ENCODE measurements at regions not wholly inside any gene's neighbourhood (a gene's known extent, or its start where the extent isn't known, plus 50 kb on each side); places are given as distances from the start of the nearest gene placed in this dataset.

DNA sequence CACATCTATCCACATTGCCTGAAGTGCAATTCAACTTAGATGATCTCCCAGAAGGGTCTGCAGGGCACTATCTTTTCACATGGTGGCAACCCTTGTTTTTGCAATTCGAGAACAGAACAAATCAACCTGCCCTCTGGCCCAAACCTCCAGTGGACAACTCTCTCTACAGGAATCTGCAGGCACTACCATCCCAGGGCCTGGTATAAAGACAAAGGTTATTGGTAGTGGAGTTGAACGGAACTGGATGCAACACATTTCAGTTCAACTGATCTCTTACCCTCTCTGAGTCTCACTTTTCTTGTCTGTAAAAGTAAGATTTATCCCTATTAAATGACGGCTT, 153.2 kb upstream of the EGFLAM start:
- TF ChIP-seq, protein P1, sequence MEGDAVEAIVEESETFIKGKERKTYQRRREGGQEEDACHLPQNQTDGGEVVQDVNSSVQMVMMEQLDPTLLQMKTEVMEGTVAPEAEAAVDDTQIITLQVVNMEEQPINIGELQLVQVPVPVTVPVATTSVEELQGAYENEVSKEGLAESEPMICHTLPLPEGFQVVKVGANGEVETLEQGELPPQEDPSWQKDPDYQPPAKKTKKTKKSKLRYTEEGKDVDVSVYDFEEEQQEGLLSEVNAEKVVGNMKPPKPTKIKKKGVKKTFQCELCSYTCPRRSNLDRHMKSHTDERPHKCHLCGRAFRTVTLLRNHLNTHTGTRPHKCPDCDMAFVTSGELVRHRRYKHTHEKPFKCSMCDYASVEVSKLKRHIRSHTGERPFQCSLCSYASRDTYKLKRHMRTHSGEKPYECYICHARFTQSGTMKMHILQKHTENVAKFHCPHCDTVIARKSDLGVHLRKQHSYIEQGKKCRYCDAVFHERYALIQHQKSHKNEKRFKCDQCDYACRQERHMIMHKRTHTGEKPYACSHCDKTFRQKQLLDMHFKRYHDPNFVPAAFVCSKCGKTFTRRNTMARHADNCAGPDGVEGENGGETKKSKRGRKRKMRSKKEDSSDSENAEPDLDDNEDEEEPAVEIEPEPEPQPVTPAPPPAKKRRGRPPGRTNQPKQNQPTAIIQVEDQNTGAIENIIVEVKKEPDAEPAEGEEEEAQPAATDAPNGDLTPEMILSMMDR (IDR thresholded peaks at IDR 0.05; ENCODE audit: insufficient read depth, low read length, severe bottlenecking) = no peak
- no peak overlapping the region for H3K4me3 ChIP-seq (ENCODE audit: low read depth, low read length)
- DNase-seq (ENCODE audit: low read depth) (no peak), FAIRE-seq (no peak)
- no peaks in the 10 kb centered on the region for H3K27me3 ChIP-seq (ENCODE audit: control insufficient read depth, insufficient read depth, low read length)
- no peaks in the 10 kb centered on the region for H3K36me3 ChIP-seq (ENCODE audit: control insufficient read depth, insufficient read depth, low read length)

DNA sequence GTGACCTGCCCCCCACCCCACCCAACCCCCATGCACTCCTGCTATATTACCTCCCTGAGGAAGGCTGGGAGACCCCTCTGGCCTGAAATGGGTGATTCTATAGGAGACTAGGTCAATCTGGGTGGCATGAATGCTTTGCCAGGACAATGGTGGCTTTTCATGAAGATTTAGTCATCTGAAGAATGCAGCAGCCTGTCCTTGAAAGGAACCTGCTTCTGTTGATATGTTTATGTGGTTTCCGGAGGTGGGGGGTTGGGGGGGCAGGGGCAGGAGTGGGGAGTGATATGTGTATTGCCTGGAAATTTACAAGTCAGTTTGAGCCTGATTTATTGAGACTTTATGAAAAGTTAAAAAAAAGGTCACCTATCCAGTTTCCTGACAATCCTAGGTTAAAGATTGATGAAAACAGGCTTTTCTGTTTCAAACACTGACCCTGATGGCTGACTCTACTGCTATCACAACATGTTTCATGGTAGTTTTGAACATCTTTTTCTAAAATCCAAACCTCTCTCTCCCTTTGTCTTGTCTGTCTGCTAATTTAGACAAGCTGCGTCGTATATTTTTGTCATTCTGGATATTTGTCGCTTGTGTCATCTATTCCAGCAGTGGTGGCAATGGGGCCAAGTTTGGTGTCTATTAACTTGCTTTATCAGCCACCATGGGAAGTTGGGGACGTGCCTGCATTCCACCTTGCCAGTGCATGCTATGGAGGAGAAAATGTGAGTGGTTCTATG, 153.7 kb upstream of the EGFLAM start:
- no peaks in the 10 kb centered on the region for H3K27me3 ChIP-seq (ENCODE audit: control insufficient read depth, insufficient read depth, low read length)
- TF ChIP-seq, protein P1 (IDR thresholded peaks at IDR 0.05; ENCODE audit: insufficient read depth, low read length, severe bottlenecking) = no peak

DNA sequence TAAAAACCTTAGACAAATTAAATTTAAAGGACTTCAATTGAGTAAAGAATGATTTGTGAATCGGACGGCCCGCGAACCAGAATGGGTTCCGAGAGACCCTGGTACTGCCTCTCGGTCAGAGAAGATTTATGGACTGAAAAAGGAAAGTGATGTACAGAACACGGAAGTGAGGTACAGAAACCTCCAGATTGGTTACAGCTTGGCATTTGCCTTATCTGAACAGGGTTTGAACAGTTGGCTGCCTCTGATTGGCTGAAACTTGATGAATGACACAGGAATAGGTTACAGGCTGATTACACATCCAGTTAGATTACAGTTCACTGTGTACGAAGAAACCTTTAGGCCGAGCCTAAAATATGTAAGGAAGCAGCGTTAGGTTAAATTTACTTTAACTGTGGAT, 156.5 kb upstream of the EGFLAM start:
- Histone ChIP-seq H3K36me3 (ENCODE audit: control insufficient read depth, insufficient read depth, low read length) (no peaks in the 10 kb centered on the region), H3K27me3 (ENCODE audit: control insufficient read depth, insufficient read depth, low read length) (no peaks in the 10 kb centered on the region), H3K4me3 (ENCODE audit: low read depth, low read length) (no peak overlapping the region)
- no peak for DNase-seq (ENCODE audit: low read depth)
- TF ChIP-seq, protein P1 (IDR thresholded peaks at IDR 0.05; ENCODE audit: insufficient read depth, low read length, severe bottlenecking) = no peak
- FAIRE-seq = no peak

More for the DNA sequence above, 153.7 kb upstream of the EGFLAM start:
- no peak overlapping the region for H3K4me3 ChIP-seq (ENCODE audit: low read depth, low read length)
- DNase-seq (ENCODE audit: low read depth) = no peak
- H3K36me3 ChIP-seq (ENCODE audit: control insufficient read depth, insufficient read depth, low read length) = no peaks in the 10 kb centered on the region
- no peak for FAIRE-seq

DNA sequence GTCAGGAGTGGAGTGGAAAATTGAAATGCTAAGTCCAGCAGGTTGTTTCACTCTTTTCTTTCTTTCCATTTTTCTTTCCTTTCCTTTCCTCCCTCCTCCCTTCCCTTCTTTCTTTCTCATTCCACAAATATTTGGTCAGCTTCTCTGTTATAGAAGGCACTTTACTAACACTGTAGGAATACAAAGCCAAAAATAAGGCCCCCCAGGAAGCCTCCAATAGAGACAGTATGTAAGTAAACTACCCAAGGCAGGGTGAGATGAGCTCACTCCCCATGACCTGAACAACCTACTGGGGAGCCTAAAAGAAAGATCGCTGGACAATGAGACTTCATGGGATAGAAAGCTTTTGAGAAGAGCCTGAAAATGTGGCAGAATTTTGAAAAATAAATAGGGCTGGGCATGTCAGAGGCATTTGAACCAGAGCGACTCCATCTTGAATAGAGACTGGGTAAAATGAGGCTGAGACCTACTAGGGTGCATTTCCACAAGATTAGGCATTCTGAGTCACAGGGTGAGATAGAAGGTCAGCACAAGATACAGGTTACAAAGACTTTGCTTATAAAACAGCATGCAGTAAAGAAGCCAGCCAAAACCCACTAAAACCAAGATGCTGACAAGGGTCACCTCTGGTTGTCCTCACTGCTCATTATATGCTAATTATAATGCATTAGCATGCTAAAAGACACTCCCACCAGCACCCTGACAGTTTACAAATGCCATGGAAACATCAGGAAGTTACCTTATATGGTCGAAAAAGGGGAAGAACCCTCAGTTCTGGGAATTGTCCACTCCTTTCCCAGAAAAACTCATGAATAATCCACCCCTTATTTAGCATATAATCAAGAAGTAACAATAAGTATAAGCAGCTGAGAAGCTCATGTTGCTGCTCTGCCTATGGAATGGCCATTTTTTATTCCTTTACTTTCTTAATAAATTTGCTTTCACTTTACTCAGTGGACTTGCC, 158.9 kb upstream of the EGFLAM start:
- TF ChIP-seq, protein P1 (IDR thresholded peaks at IDR 0.05; ENCODE audit: insufficient read depth, low read length, severe bottlenecking) = no peak
- no peak overlapping the region for H3K4me3 ChIP-seq (ENCODE audit: low read depth, low read length)
- H3K27me3 ChIP-seq (ENCODE audit: control insufficient read depth, insufficient read depth, low read length) = no peaks in the 10 kb centered on the region
- no peaks in the 10 kb centered on the region for H3K36me3 ChIP-seq (ENCODE audit: control insufficient read depth, insufficient read depth, low read length)
- no peak for DNase-seq (ENCODE audit: low read depth)
- FAIRE-seq = no peak

DNA sequence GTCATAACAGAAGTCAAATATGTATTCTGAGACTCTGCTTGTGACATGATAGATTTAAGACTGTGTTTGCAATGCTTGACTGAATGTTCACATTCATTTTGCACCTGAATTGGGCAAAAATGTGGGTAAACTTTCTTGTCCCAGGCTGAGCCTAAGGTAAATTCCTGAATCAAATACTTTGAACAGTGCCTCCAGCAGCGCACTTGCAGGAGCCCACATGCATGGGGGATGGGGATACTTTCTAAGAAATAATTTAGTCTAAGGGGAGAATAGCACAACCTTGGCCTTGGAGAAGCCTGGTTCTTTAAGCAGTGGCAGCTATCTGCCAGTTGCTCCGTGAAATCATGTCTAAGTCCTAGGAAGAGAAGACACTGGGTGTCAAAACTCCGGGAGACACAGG, 163.5 kb upstream of the EGFLAM start:
- H3K36me3 ChIP-seq (ENCODE audit: control insufficient read depth, insufficient read depth, low read length) = no peaks in the 10 kb centered on the region
- TF ChIP-seq, protein P1 (IDR thresholded peaks at IDR 0.05; ENCODE audit: insufficient read depth, low read length, severe bottlenecking) = no peak
- no peak overlapping the region for H3K4me3 ChIP-seq (ENCODE audit: low read depth, low read length)
- no peaks in the 10 kb centered on the region for H3K27me3 ChIP-seq (ENCODE audit: control insufficient read depth, insufficient read depth, low read length)
- DNase-seq (ENCODE audit: low read depth) = no peak
- FAIRE-seq = no peak

All from bronchial epithelial cell (primary cell).